ENCODE measurements at regions not wholly inside any gene's neighbourhood (a gene's known extent, or its start where the extent isn't known, plus 50 kb on each side); places are given as distances from the start of the nearest gene placed in this dataset.

- TF ChIP-seq CTCF (IDR thresholded peaks at IDR 0.05) = no peak
- TF ChIP-seq POLR2A (IDR thresholded peaks at IDR 0.05) = no peak
Measured at GRCh38 chr1:177800400-177801088, 169.3 kb downstream of the SEC16B start.
